ENCODE measurements at regions not wholly inside any gene's neighbourhood (a gene's known extent, or its start where the extent isn't known, plus 50 kb on each side); places are given as distances from the start of the nearest gene placed in this dataset.

GRCh38 chr6:72530750-72531149, 91.1 kb upstream of the KCNQ5 start:
- no peak for TF ChIP-seq EGR1 (IDR thresholded peaks at IDR 0.05)
- TF ChIP-seq RAD21 (IDR thresholded peaks at IDR 0.05; ENCODE audit: low read depth) = no peak
- no peak for TF ChIP-seq TCF12 (IDR thresholded peaks at IDR 0.05; ENCODE audit: low read depth)

GRCh38 chr6:72533606-72534005, 88.3 kb upstream of the KCNQ5 start:
- TF ChIP-seq YY1 (IDR thresholded peaks at IDR 0.05; ENCODE audit: low read depth) (no peak), TEAD4 (IDR thresholded peaks at IDR 0.05) (no peak), REST (IDR thresholded peaks at IDR 0.05; ENCODE audit: low read depth) (no peak), MAX (IDR thresholded peaks at IDR 0.05) (no peak), TCF12 (IDR thresholded peaks at IDR 0.05; ENCODE audit: low read depth) (no peak), TAF1 (IDR thresholded peaks at IDR 0.05; ENCODE audit: low read depth) (no peak), NFIC (IDR thresholded peaks at IDR 0.05) (no peak), RAD21 (IDR thresholded peaks at IDR 0.05; ENCODE audit: low read depth) (no peak), FOXM1 (IDR thresholded peaks at IDR 0.05; ENCODE audit: borderline replicate concordance, low read depth) (no peak), ZBTB7A (IDR thresholded peaks at IDR 0.05; ENCODE audit: low read depth) (no peak), CEBPB (IDR thresholded peaks at IDR 0.05) (no peak), EP300 (IDR thresholded peaks at IDR 0.05; ENCODE audit: borderline replicate concordance) (no peak), EGR1 (IDR thresholded peaks at IDR 0.05) (no peak), CREB1 (IDR thresholded peaks at IDR 0.05; ENCODE audit: low read depth) (no peak), USF1 (IDR thresholded peaks at IDR 0.05) (no peak)

DNA sequence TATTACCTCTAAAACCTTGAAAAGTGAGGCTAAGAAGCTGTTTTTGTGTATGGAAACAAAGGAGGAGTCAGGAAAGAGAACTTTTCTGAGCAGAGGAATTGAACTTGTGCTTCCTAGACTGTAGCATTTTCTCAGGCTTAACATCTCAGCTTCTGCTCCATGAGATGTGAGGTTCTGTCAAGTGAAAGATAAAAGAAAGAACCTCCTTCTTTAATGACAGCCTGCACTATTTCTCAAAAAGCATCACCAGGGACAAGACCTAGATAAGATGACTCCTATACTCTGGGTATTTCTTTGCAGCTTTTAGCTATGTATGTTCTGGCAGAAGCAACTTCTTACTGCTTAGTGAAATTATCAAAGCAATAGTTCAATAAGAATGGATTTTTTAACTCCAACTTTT, 87.6 kb upstream of the KCNQ5 start:
- TF ChIP-seq NFIC (IDR thresholded peaks at IDR 0.05) (no peak), TEAD4 (IDR thresholded peaks at IDR 0.05) (no peak), MAX (IDR thresholded peaks at IDR 0.05) (no peak), REST (IDR thresholded peaks at IDR 0.05; ENCODE audit: low read depth) (no peak), ZBTB7A (IDR thresholded peaks at IDR 0.05; ENCODE audit: low read depth) (no peak)

GRCh38 chr6:72535124-72535523, 86.7 kb upstream of the KCNQ5 start:
- no peak for TF ChIP-seq EGR1 (IDR thresholded peaks at IDR 0.05)
- no peak for TF ChIP-seq USF1 (IDR thresholded peaks at IDR 0.05)
- TF ChIP-seq TEAD4 (IDR thresholded peaks at IDR 0.05) = no peak
- no peak for TF ChIP-seq EP300 (IDR thresholded peaks at IDR 0.05; ENCODE audit: borderline replicate concordance)
- TF ChIP-seq TAF1 (IDR thresholded peaks at IDR 0.05; ENCODE audit: low read depth) = no peak
- no peak for TF ChIP-seq CEBPB (IDR thresholded peaks at IDR 0.05)
- TF ChIP-seq ZBTB7A (IDR thresholded peaks at IDR 0.05; ENCODE audit: low read depth) = no peak
- no peak for TF ChIP-seq FOXM1 (IDR thresholded peaks at IDR 0.05; ENCODE audit: borderline replicate concordance, low read depth)
- no peak for TF ChIP-seq MAX (IDR thresholded peaks at IDR 0.05)
- no peak for TF ChIP-seq REST (IDR thresholded peaks at IDR 0.05; ENCODE audit: low read depth)
- no peak for TF ChIP-seq RAD21 (IDR thresholded peaks at IDR 0.05; ENCODE audit: low read depth)

DNA sequence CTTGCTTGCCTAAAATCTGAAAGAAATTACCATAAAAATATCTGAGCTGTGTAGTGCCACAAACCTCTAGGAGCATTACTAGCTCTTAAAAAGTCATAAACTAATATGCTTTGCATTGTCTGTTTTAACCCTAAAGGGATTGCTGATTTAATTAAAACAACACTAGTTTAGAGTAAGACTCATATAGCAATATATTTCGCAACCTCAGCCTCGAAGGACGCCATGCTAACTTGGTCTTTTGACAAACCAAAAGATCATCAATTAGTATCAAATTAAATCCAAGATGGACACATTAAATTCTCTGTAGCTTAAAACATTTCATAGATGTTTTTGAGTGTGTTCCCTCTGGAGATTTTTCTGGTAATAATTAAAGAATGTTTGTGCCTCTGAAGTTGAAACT, 74.8 kb upstream of the KCNQ5 start:
- no peak for TF ChIP-seq CREB1 (IDR thresholded peaks at IDR 0.05; ENCODE audit: low read depth)
- no peak for TF ChIP-seq EP300 (IDR thresholded peaks at IDR 0.05; ENCODE audit: borderline replicate concordance)
- TF ChIP-seq CEBPB (IDR thresholded peaks at IDR 0.05) = peak; percentile 24; the same call in 1 of the 2 replicates
